GM23248 (cell line): ENCODE measurements at regions not wholly inside any gene's neighbourhood (a gene's known extent, or its start where the extent isn't known, plus 50 kb on each side); places are given as distances from the start of the nearest gene placed in this dataset.

Source experiments
- EZH2 ChIP-seq: fragments of 200-600 bp; sonication (generic); IDR thresholded peaks from 2 replicates; pipeline ENCODE4 v1.6.1; 2018; ENCODE audit warnings: antibody characterized with exemption, mild to moderate bottlenecking; ENCODE audit not compliant: insufficient read depth, poor library complexity, severe bottlenecking
- EZH2phosphoT487 ChIP-seq: fragments of 200-600 bp; sonication (generic); IDR thresholded peaks from 2 replicates; pipeline ENCODE4 v1.6.1; 2018; ENCODE audit warnings: antibody characterized with exemption, moderate library complexity, mild to moderate bottlenecking, low read depth; ENCODE audit not compliant: insufficient read depth

DNA sequence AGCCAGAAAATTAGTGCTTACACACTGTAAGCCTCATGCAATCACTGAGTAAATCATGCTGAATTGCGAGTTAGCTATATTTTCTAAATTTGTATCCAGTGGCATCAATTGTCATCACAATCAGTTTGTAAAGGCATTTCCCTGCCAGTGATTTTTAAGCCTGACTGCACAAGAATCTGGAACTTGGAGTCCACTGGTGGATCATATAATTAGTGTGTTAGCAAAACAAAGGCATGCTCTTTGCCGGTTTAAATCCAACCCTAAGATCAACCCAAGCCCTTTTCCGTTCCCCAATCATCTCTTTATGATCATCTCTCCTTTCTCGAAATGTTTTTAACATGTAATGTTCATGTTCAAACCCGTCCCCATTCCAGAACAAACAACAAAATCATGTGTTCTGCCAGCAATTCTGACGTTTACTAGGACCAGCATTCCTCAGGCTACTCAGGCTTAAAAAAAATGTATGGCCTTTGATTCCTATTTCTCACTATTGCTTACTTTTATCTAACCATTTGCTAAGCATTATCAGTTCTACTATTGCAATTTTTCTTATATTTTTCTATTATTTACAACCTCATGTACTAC, 649.2 kb downstream of the SORCS1 start:
- TF ChIP-seq EZH2: no peak
- TF ChIP-seq EZH2phosphoT487: no peak
